ENCODE measurements at regions not wholly inside any gene's neighbourhood (a gene's known extent, or its start where the extent isn't known, plus 50 kb on each side); places are given as distances from the start of the nearest gene placed in this dataset.
"Not testable (repeated sequence)": the region's sequence is repeated elsewhere in the genome, so short reads cannot be mapped to it uniquely, and the experiment has no call there.

DNA sequence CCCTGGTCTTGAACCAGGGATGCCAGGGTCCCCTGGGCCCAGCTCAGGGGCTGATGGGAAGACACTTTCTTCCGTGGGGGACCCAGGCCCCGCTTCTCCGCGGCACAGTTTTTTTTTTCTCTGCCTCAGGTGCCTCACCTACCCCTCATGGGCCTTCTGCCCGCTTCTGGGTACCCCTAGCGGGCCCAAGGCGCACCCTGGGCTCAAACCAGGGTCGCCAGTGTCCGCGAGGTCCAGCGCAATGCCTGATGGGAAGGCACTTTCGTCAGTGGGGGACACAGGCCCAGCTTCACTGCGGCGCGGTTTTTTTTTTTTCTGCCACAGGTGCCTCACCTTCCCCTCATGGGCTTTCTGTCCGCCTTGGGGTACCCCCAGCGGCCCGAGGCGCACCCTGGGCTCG is 163.9 kb upstream of the ZNG1F start:
- H3K36me3 ChIP-seq (ENCODE audit: control insufficient read depth in 2 of 2, insufficient read depth in 2 of 2, low read length in 2 of 2); H3K27ac ChIP-seq (ENCODE audit: low read length); H3K9ac ChIP-seq (ENCODE audit: low read length in 2 of 2); H3K27me3 ChIP-seq (ENCODE audit: control insufficient read depth in 1 of 2, insufficient read depth in 2 of 2, low read length in 2 of 2); H3K4me3 ChIP-seq (ENCODE audit: low read length in 2 of 2); H3K4me1 ChIP-seq (ENCODE audit: control insufficient read depth, insufficient read depth, low read length); H3K9me3 ChIP-seq (ENCODE audit: control insufficient read depth in 2 of 2, low read length in 2 of 2): not testable (repeated sequence)

DNA sequence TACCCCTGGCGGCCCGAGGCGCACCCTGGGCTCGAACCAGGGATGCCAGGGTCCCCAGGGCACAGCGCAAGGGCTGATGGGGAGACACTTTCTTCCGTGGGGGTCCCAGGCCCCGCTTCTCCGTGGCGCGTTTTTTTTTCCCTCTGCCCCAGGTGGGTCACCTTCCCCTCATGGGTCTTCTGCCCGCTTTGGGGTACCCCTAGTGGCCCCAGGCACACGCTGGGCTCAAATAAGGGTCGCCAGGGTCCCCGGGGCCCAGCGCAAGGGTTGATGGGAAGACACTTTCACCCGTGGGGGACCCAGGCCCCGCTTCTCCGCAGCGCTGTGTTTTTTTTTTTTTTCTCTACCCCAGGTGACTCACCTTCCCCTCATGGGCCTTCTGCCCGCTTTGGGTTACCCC is 163.3 kb upstream of the ZNG1F start:
- not testable (repeated sequence) for H3K4me3 ChIP-seq (ENCODE audit: low read length in 2 of 2); H3K27me3 ChIP-seq (ENCODE audit: control insufficient read depth in 1 of 2, insufficient read depth in 2 of 2, low read length in 2 of 2); H3K9me3 ChIP-seq (ENCODE audit: control insufficient read depth in 2 of 2, low read length in 2 of 2); H3K36me3 ChIP-seq (ENCODE audit: control insufficient read depth in 2 of 2, insufficient read depth in 2 of 2, low read length in 2 of 2); H3K27ac ChIP-seq (ENCODE audit: low read length); H3K4me1 ChIP-seq (ENCODE audit: control insufficient read depth, insufficient read depth, low read length); H3K9ac ChIP-seq (ENCODE audit: low read length in 2 of 2)

DNA sequence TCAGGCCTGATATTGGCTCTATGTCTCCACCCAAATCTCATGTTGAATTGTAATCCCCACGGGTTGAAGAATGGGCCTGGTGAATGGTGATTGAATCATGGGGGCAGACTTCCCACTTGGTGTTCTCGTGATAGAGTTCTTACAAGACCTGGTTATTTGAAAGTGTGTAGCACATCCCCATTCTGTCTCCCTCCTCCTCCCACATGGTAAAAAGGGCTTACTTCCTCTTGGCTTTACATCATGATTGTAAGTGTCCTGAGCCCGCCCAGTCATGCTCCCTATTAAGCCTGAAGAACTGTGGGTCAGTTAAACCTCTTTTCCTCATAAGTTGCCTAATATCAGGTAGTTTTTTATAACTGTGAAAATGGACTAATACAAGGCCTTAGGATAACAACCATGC is 158.8 kb upstream of the ZNG1F start:
- not testable (repeated sequence) for H3K36me3 ChIP-seq (ENCODE audit: control insufficient read depth in 2 of 2, insufficient read depth in 2 of 2, low read length in 2 of 2); H3K4me1 ChIP-seq (ENCODE audit: control insufficient read depth, insufficient read depth, low read length); H3K27me3 ChIP-seq (ENCODE audit: control insufficient read depth in 1 of 2, insufficient read depth in 2 of 2, low read length in 2 of 2); H3K27ac ChIP-seq (ENCODE audit: low read length); H3K4me3 ChIP-seq (ENCODE audit: low read length in 2 of 2); H3K9ac ChIP-seq (ENCODE audit: low read length in 2 of 2); H3K9me3 ChIP-seq (ENCODE audit: control insufficient read depth in 2 of 2, low read length in 2 of 2)

DNA sequence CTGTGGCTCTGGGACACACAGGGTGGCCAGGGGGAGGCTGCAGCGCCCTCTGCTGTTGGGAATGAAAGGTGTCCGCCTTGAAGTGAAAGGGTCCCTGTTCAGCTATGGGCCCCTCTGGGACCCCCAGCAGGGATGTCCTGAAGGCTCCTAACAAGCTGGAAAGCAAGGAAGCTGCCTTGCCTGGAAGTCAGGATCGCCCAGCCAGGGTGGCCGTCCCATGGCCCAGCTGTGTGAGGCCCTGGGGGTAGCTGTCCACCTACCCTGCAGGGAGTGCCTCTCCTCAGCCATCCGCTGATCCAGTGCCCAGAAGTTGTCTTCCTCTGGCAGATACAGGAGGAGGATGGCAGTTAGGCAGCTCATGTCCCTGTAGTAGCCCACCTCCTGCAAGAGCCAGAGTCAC is 143.4 kb upstream of the ZNG1F start:
- not testable (repeated sequence) for H3K27me3 ChIP-seq (ENCODE audit: control insufficient read depth in 1 of 2, insufficient read depth in 2 of 2, low read length in 2 of 2); H3K36me3 ChIP-seq (ENCODE audit: control insufficient read depth in 2 of 2, insufficient read depth in 2 of 2, low read length in 2 of 2); H3K9me3 ChIP-seq (ENCODE audit: control insufficient read depth in 2 of 2, low read length in 2 of 2); H3K27ac ChIP-seq (ENCODE audit: low read length); H3K4me3 ChIP-seq (ENCODE audit: low read length in 2 of 2); H3K4me1 ChIP-seq (ENCODE audit: control insufficient read depth, insufficient read depth, low read length); H3K9ac ChIP-seq (ENCODE audit: low read length in 2 of 2)

DNA sequence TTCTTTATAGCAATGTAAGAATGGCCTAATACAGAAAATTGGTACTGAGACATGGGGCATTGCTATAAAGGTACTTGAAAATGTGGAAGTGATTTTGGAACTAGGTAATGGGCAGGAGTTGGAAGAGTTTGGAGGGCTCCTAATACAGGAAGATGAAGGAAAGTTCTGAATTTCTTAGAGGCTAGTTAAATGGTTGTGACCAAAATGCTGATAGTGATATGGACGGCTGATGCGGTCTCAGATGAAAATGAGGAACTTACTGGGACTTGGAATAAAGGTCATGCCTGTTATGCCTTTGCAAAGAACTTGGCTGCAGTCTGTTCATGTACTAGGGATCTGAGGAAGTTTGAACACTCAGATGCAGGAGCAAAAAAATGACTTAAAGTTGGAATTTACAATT is 132.2 kb upstream of the ZNG1F start:
- H3K36me3 ChIP-seq (ENCODE audit: control insufficient read depth in 2 of 2, insufficient read depth in 2 of 2, low read length in 2 of 2); H3K9me3 ChIP-seq (ENCODE audit: control insufficient read depth in 2 of 2, low read length in 2 of 2); H3K9ac ChIP-seq (ENCODE audit: low read length in 2 of 2); H3K27ac ChIP-seq (ENCODE audit: low read length); H3K4me3 ChIP-seq (ENCODE audit: low read length in 2 of 2); H3K4me1 ChIP-seq (ENCODE audit: control insufficient read depth, insufficient read depth, low read length); H3K27me3 ChIP-seq (ENCODE audit: control insufficient read depth in 1 of 2, insufficient read depth in 2 of 2, low read length in 2 of 2): not testable (repeated sequence)

DNA sequence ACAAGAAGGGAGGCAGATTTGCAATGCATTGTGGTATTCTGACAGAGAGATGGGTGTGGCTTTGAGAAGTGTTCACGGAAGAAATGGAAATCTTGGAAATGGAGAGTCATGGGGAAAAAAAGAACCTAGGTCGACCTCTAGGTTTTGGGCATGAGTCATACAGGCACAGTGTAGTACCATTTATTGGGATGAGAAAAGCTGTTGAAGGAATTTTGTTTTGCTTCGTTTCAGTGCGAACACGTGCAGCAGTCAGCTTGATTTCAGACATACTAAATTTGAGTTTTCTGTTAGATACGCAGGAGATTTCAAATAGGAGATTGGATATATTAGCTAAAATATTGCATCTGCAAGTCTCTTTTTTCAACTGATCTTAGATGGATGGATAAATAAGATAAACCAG is 119.8 kb upstream of the ZNG1F start:
- H3K27me3 ChIP-seq (ENCODE audit: control insufficient read depth in 1 of 2, insufficient read depth in 2 of 2, low read length in 2 of 2); H3K27ac ChIP-seq (ENCODE audit: low read length); H3K36me3 ChIP-seq (ENCODE audit: control insufficient read depth in 2 of 2, insufficient read depth in 2 of 2, low read length in 2 of 2); H3K4me1 ChIP-seq (ENCODE audit: control insufficient read depth, insufficient read depth, low read length); H3K9ac ChIP-seq (ENCODE audit: low read length in 2 of 2); H3K4me3 ChIP-seq (ENCODE audit: low read length in 2 of 2); H3K9me3 ChIP-seq (ENCODE audit: control insufficient read depth in 2 of 2, low read length in 2 of 2): not testable (repeated sequence)

DNA sequence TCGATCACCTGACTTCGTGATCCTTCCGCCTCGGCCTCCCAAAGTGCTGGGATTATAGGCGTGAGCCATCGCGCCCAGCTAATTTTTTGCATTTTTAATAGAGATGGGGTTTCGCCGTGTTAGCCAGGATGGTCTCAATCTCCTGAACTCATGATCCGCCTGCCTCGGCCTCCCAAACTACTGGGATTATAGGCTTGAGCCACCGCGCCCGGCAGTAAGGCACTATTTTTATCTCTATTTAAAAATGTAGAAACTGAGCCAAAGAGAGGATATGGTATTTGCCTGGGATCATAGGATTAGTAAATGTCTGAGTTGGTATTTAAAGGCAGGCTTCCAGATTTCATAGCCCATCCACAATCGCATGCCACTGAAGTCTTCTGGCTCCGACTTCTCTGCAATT is 96.6 kb upstream of the ZNG1F start:
- not testable (repeated sequence) for H3K9me3 ChIP-seq (ENCODE audit: control insufficient read depth in 2 of 2, low read length in 2 of 2)

DNA sequence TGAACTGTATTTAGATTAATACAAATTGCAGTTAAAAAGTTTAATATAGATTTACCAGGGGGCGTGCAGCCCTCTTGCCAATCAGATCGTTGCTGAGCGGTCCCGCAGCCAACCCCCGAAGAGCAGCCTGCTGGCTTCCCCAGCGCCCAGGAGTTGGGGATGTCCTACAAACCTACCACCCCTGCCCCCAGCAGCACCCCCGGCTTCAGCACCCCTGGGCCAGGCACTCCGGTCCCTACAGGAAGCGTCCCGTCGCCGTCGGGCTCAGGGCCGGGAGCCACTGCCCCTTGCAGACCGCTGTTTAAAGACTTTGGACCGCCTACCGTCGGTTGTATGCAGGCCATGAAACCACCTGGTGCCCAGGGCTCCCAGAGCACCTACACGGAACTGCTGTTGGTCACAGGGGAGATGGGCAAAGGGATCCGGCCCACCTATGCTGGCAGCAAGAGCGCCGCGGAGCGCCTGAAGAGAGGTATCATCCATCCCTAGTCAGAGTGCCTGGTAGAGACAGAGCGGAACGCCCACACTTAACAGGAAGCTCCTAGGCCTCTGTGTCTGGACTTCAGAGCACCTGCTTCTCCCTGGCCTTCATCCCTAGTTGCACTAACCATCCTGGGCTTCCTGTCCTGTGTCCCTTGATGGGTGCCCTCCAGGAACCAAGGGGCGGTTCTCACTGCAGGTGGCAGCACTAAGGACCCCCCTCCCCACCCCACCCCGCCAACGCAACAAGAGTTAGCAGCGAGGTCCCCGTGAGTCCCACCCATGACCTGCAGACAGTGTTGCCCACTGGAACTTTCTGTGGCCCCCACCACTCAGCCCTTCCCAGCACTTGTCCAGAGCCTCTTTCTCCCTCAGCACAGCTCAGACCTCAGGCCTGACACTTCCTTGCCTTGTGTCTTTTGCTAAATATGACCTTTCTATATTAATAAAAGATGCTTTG is 91.5 kb upstream of the ZNG1F start:
- not testable (repeated sequence) for H3K27ac ChIP-seq (ENCODE audit: low read length); H3K9ac ChIP-seq (ENCODE audit: low read length in 2 of 2); H3K27me3 ChIP-seq (ENCODE audit: control insufficient read depth in 1 of 2, insufficient read depth in 2 of 2, low read length in 2 of 2); H3K4me3 ChIP-seq (ENCODE audit: low read length in 2 of 2); H3K36me3 ChIP-seq (ENCODE audit: control insufficient read depth in 2 of 2, insufficient read depth in 2 of 2, low read length in 2 of 2); H3K4me1 ChIP-seq (ENCODE audit: control insufficient read depth, insufficient read depth, low read length); H3K9me3 ChIP-seq (ENCODE audit: control insufficient read depth in 2 of 2, low read length in 2 of 2)

More for the DNA sequence above, 96.6 kb upstream of the ZNG1F start:
- H3K4me1 ChIP-seq (ENCODE audit: control insufficient read depth, insufficient read depth, low read length); H3K27me3 ChIP-seq (ENCODE audit: control insufficient read depth in 1 of 2, insufficient read depth in 2 of 2, low read length in 2 of 2); H3K9ac ChIP-seq (ENCODE audit: low read length in 2 of 2); H3K36me3 ChIP-seq (ENCODE audit: control insufficient read depth in 2 of 2, insufficient read depth in 2 of 2, low read length in 2 of 2); H3K4me3 ChIP-seq (ENCODE audit: low read length in 2 of 2); H3K27ac ChIP-seq (ENCODE audit: low read length): not testable (repeated sequence)

DNA sequence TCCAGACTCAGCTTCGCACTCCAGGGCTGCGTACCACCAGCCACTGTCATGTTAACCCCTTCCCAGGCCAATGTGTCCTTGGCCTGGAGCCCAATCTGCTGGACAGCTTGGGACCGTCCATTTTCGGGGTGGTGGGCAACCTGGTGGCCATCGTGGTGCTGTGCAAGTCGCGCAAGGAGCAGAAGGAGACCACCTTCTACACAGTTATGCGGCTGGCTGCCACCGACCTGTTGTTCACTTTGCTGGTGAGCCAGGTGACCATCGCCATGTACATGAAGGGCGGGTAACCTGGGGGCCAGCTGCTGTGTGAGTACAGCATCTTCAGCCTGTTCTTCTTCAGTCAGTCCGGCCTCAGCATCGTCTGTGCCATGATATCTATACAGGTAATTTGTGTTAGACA is 90.3 kb upstream of the ZNG1F start:
- H3K4me1 ChIP-seq (ENCODE audit: control insufficient read depth, insufficient read depth, low read length); H3K27me3 ChIP-seq (ENCODE audit: control insufficient read depth in 1 of 2, insufficient read depth in 2 of 2, low read length in 2 of 2); H3K4me3 ChIP-seq (ENCODE audit: low read length in 2 of 2); H3K27ac ChIP-seq (ENCODE audit: low read length); H3K9ac ChIP-seq (ENCODE audit: low read length in 2 of 2); H3K9me3 ChIP-seq (ENCODE audit: control insufficient read depth in 2 of 2, low read length in 2 of 2); H3K36me3 ChIP-seq (ENCODE audit: control insufficient read depth in 2 of 2, insufficient read depth in 2 of 2, low read length in 2 of 2): not testable (repeated sequence)

DNA sequence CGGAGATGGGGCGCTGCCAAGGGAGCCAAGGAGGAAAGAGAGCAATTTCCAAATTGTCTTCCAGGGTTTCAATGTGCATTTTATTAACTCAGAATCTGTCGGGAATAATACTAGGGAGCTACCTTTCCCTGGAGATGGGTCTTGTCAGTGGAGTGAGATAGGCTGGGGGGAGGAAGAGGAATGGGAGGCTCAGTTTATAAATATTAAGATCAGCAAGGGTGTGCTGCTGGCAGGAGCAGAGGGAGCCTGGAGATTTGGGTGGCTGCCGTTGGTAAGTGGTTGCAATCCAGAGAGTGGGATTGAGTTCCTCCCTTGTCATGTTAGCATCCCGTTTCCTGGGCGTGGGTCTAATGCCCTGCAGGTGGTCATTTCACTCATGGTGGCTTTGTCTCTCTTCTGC is 89.9 kb upstream of the ZNG1F start:
- not testable (repeated sequence) for H3K9me3 ChIP-seq (ENCODE audit: control insufficient read depth in 2 of 2, low read length in 2 of 2)

DNA sequence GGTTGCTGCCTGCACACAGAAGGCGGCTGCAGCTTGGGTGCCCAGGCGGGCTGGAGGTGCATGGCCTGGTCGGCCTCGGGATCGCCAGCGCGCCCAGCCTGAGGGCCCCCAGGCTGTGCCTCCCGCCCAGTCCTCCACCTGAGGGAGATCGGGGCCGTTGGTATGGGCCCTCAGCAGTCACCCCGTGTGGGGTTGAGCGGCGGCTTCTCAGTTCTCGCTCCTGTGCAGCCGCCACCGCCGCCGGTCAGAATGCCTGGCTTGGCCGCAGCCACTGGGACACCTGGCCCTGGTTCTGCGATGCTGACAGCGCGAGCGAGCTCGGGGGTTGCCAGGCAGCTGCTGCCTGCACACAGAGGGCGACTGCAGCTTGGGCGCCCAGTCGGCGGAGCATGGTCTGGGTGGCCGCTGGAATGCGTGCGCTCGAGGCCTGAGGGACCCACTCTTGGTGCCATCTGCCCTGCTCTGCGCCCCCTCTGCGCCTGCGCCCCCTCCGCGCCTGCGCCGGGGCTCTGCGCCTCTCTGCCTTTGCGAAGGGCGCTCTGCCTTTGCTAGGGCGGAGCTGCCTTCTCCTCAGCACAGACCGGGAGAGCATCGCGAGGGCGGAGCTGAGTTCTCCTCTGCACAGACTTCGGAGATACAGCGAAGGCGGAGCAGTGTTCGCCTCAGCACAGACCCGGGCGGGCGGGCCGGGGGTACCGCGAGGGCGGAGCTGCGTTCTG is 84.6 kb upstream of the ZNG1F start:
- H3K27ac ChIP-seq (ENCODE audit: low read length); H3K27me3 ChIP-seq (ENCODE audit: control insufficient read depth in 1 of 2, insufficient read depth in 2 of 2, low read length in 2 of 2); H3K4me1 ChIP-seq (ENCODE audit: control insufficient read depth, insufficient read depth, low read length); H3K9me3 ChIP-seq (ENCODE audit: control insufficient read depth in 2 of 2, low read length in 2 of 2); H3K36me3 ChIP-seq (ENCODE audit: control insufficient read depth in 2 of 2, insufficient read depth in 2 of 2, low read length in 2 of 2); H3K9ac ChIP-seq (ENCODE audit: low read length in 2 of 2): not testable (repeated sequence)
- peak overlapping the region; percentile 46 to 67 for H3K4me3 ChIP-seq (ENCODE audit: low read length in 2 of 2)

More for the DNA sequence above, 89.9 kb upstream of the ZNG1F start:
- not testable (repeated sequence) for H3K36me3 ChIP-seq (ENCODE audit: control insufficient read depth in 2 of 2, insufficient read depth in 2 of 2, low read length in 2 of 2); H3K4me3 ChIP-seq (ENCODE audit: low read length in 2 of 2); H3K9ac ChIP-seq (ENCODE audit: low read length in 2 of 2); H3K27me3 ChIP-seq (ENCODE audit: control insufficient read depth in 1 of 2, insufficient read depth in 2 of 2, low read length in 2 of 2); H3K4me1 ChIP-seq (ENCODE audit: control insufficient read depth, insufficient read depth, low read length); H3K27ac ChIP-seq (ENCODE audit: low read length)

All from stomach smooth muscle (tissue), 2 donors.